H1 (cell line): ENCODE measurements at regions not wholly inside any gene's neighbourhood (a gene's known extent, or its start where the extent isn't known, plus 50 kb on each side); places are given as distances from the start of the nearest gene placed in this dataset.

ENCODE experiments used
- CTCF ChIA-PET: fragments of 300-600 bp; sonication (Branson Sonifier 250); formaldehyde crosslinking; loops from one replicate; lab custom pipeline; 2021; ENCODE audit not compliant: partially characterized antibody; lab: Charles Lee
- POLR2A ChIA-PET: fragments of 300-600 bp; sonication (Branson Sonifier 250); formaldehyde crosslinking; loops from one replicate; lab custom pipeline; 2021; ENCODE audit warnings: inconsistent platforms; ENCODE audit not compliant: partially characterized antibody; lab: Charles Lee
- DNase-seq, 2 experiments: peaks; one replicate each; pipeline versions ENCODE4 v3.0.0 to v3.0.0-alpha.2; 2010 to 2022; ENCODE audit warnings: low spot score in 2 of 2, low read depth in 1 of 2, mixed read lengths in 1 of 2
- FAIRE-seq: peaks from 2 replicates; lab custom pipeline; 2011; peaks lifted over from hg19 to GRCh38; lab: Jason Lieb, UNC
- H2AFZ ChIP-seq: 2 replicates; pipeline ENCODE4 v1.8.1; 2012; ENCODE audit warnings: low read length, inconsistent platforms
- H2AK5ac ChIP-seq: 2 replicates; pipeline ENCODE4 v1.6.1; 2013; ENCODE audit warnings: low read depth, low read length
- H2BK120ac ChIP-seq: replicated peaks from 2 replicates; pipeline ENCODE3; 2013; ENCODE audit warnings: low read depth, low read length, inconsistent platforms
- H2BK12ac ChIP-seq: 2 replicates; pipeline ENCODE4 v1.6.1; 2013; ENCODE audit warnings: low read depth, low read length
- H2BK15ac ChIP-seq: 2 replicates; pipeline ENCODE4 v1.6.1; 2013; ENCODE audit warnings: low read length
- H2BK20ac ChIP-seq: 2 replicates; pipeline ENCODE4 v1.6.1; 2013; ENCODE audit warnings: low read length
- H2BK5ac ChIP-seq: 2 replicates; pipeline ENCODE4 v1.6.1; 2013; ENCODE audit warnings: low read depth, low read length
- H3K14ac ChIP-seq: 2 replicates; pipeline ENCODE4 v1.6.1; 2013; ENCODE audit warnings: inconsistent platforms; ENCODE audit not compliant: insufficient read length
- H3K18ac ChIP-seq: 2 replicates; pipeline ENCODE4 v1.6.1; 2013; ENCODE audit warnings: low read length; ENCODE audit errors: extremely low read depth
- H3K23ac ChIP-seq: 2 replicates; pipeline ENCODE4 v1.6.1; 2013; ENCODE audit warnings: inconsistent platforms; ENCODE audit not compliant: insufficient read length
- H3K23me2 ChIP-seq: 2 replicates; pipeline ENCODE4 v1.6.1; 2013; ENCODE audit warnings: low read depth, low read length
- H3K27ac ChIP-seq: 2 replicates; pipeline ENCODE4 v1.6.1; 2011; ENCODE audit warnings: low read depth, low read length, inconsistent platforms
- H3K27me3 ChIP-seq, 4 experiments: replicated peaks in 1 of 4; 1 replicate in 1 of 4; 2 replicates in 3 of 4; pipeline versions ENCODE4 v1.6.1 to v1.8.1; 2011 to 2013; ENCODE audit warnings: low read length in 3 of 4, mild to moderate bottlenecking in 3 of 4, inconsistent platforms in 2 of 4, mixed read lengths in 2 of 4, moderate library complexity in 1 of 4; ENCODE audit not compliant: control insufficient read depth in 3 of 4, insufficient read depth in 3 of 4; ENCODE audit errors: extremely low read depth in 1 of 4
- H3K36me3 ChIP-seq, 4 experiments: 2 replicates each; pipeline versions ENCODE4 v1.6.1 to v1.8.1; 2011 to 2013; ENCODE audit warnings: mild to moderate bottlenecking in 4 of 4, low read length in 3 of 4, moderate library complexity in 2 of 4, control low read depth in 1 of 4, inconsistent platforms in 1 of 4; ENCODE audit not compliant: insufficient read depth in 4 of 4, control insufficient read depth in 2 of 4
- H3K4ac ChIP-seq: replicated peaks from 2 replicates; pipeline ENCODE3; 2013; ENCODE audit warnings: low read length, low read depth, mixed read lengths, inconsistent platforms; ENCODE audit not compliant: insufficient read length
- H3K4me1 ChIP-seq, 4 experiments: replicated peaks in 1 of 4; 1 replicate in 1 of 4; 2 replicates in 3 of 4; pipeline versions ENCODE4 v1.6.1 to v1.8.1; 2011 to 2013; ENCODE audit warnings: low read length in 3 of 4, inconsistent platforms in 2 of 4, mixed read lengths in 1 of 4; ENCODE audit not compliant: insufficient read depth in 4 of 4, control insufficient read depth in 3 of 4
- H3K4me2 ChIP-seq, 2 experiments: 2 replicates each; pipeline versions ENCODE4 v1.6.1 to v1.8.1; 2011 to 2013; ENCODE audit warnings: low read depth in 2 of 2, low read length in 2 of 2, control low read depth in 1 of 2, inconsistent platforms in 1 of 2, mild to moderate bottlenecking in 1 of 2; ENCODE audit not compliant: insufficient read depth in 1 of 2
- H3K4me3 ChIP-seq, 4 experiments: fragments of 200-600, 300-600 bp in 1 of 4; sonication (generic), shearing (Covaris generic), sonication (Bioruptor Twin) in 1 of 4; 2 replicates each; pipeline versions ENCODE4 v1.5.1 to v1.8.1; 2011 to 2016; ENCODE audit warnings: low read length in 4 of 4, low read depth in 3 of 4, control low read depth in 2 of 4, inconsistent platforms in 2 of 4, mild to moderate bottlenecking in 2 of 4, mixed read lengths in 1 of 4, moderate library complexity in 1 of 4; ENCODE audit not compliant: insufficient read depth in 2 of 4; ENCODE audit errors: extremely low read depth in 1 of 4
- H3K56ac ChIP-seq: replicated peaks from 2 replicates; pipeline ENCODE3; 2013; ENCODE audit warnings: low read depth, mild to moderate bottlenecking, mixed read lengths, low read length, inconsistent platforms; ENCODE audit not compliant: insufficient read length
- H3K79me1 ChIP-seq: 2 replicates; pipeline ENCODE4 v1.6.1; 2013; ENCODE audit warnings: low read depth, low read length, control low read depth
- H3K79me2 ChIP-seq, 2 experiments: 2 replicates each; pipeline versions ENCODE4 v1.6.1 to v1.8.1; 2012 to 2013; ENCODE audit warnings: low read length in 2 of 2, mild to moderate bottlenecking in 2 of 2, inconsistent platforms in 1 of 2; ENCODE audit not compliant: insufficient read depth in 2 of 2, control insufficient read depth in 1 of 2
- H3K9ac ChIP-seq, 4 experiments: replicated peaks in 1 of 4; 1 replicate in 1 of 4; 2 replicates in 3 of 4; pipeline versions ENCODE4 v1.6.1 to v1.8.1; 2011 to 2013; ENCODE audit warnings: low read depth in 3 of 4, low read length in 3 of 4, control low read depth in 2 of 4, mild to moderate bottlenecking in 2 of 4, moderate library complexity in 2 of 4, inconsistent platforms in 1 of 4; ENCODE audit errors: extremely low read depth in 1 of 4
- H3K9me3 ChIP-seq, 2 experiments: 2 replicates each; pipeline versions ENCODE4 v1.6.1 to v1.8.1; 2012 to 2013; ENCODE audit warnings: mild to moderate bottlenecking in 2 of 2, moderate library complexity in 2 of 2, control low read depth in 1 of 2, inconsistent platforms in 1 of 2, low read depth in 1 of 2, low read length in 1 of 2, mixed read lengths in 1 of 2; ENCODE audit not compliant: insufficient read depth in 2 of 2
- H4K20me1 ChIP-seq, 2 experiments: replicated peaks in 1 of 2; 2 replicates each; pipeline versions ENCODE3 to v1.8.1; 2011 to 2013; ENCODE audit warnings: inconsistent platforms in 2 of 2, low read length in 2 of 2, mild to moderate bottlenecking in 1 of 2; ENCODE audit not compliant: insufficient read depth in 2 of 2, control insufficient read depth in 1 of 2
- H4K5ac ChIP-seq: 2 replicates; pipeline ENCODE4 v1.6.1; 2013; ENCODE audit warnings: low read length, low read depth, mixed read lengths, inconsistent platforms; ENCODE audit not compliant: insufficient read length
- H4K8ac ChIP-seq: 2 replicates; pipeline ENCODE4 v1.8.0; 2013; ENCODE audit warnings: mild to moderate bottlenecking, moderate library complexity, low read length, inconsistent platforms; ENCODE audit not compliant: insufficient read depth; ENCODE audit errors: extremely low read depth
- H4K91ac ChIP-seq: replicated peaks from 2 replicates; pipeline ENCODE3; 2013; ENCODE audit warnings: low read length, mixed read lengths, inconsistent platforms; ENCODE audit not compliant: insufficient read length
- BRCA1 ChIP-seq: IDR thresholded peaks from 2 replicates; pipeline ENCODE4 v1.6.1; 2012; ENCODE audit warnings: low read depth, low read length, improper control_type of control experiment
- EZH2 ChIP-seq: fragments of 200-600 bp; sonication (generic); IDR thresholded peaks from 2 replicates; pipeline ENCODE4 v1.7.1; 2012; ENCODE audit warnings: low read depth, mild to moderate bottlenecking, moderate library complexity, low read length, inconsistent platforms; ENCODE audit not compliant: severe bottlenecking
- GABPA ChIP-seq: IDR thresholded peaks from 2 replicates; pipeline ENCODE4 v1.6.1; 2011; ENCODE audit warnings: mild to moderate bottlenecking, low read length, moderate library complexity, borderline replicate concordance; ENCODE audit not compliant: insufficient read depth
- GTF2F1 ChIP-seq: IDR thresholded peaks from 2 replicates; pipeline ENCODE4 v1.6.1; 2012; ENCODE audit warnings: low read depth, low read length, improper control_type of control experiment, borderline replicate concordance
- HDAC2 ChIP-seq, 2 experiments: fragments of 300-600 bp in 1 of 2; sonication (generic) in 1 of 2; IDR thresholded peaks; 2 replicates each; pipeline ENCODE4 v1.6.1; 2011 to 2012; ENCODE audit warnings: low read depth in 2 of 2, low read length in 2 of 2, mild to moderate bottlenecking in 2 of 2, moderate library complexity in 2 of 2, borderline replicate concordance in 1 of 2, inconsistent platforms in 1 of 2
- PHF8 ChIP-seq: fragments of 200-600 bp; sonication (generic); conservative IDR thresholded peaks from 2 replicates; pipeline ENCODE4 v1.7.1; 2012; ENCODE audit warnings: low read depth, mild to moderate bottlenecking, inconsistent platforms, low read length, moderate library complexity
- POU5F1 ChIP-seq: IDR thresholded peaks from 2 replicates; pipeline ENCODE4 v1.6.1; 2011; ENCODE audit warnings: low read depth, mild to moderate bottlenecking, low read length, moderate library complexity
- RAD21 ChIP-seq, 2 experiments: IDR thresholded peaks in 1 of 2; conservative IDR thresholded peaks in 1 of 2; 2 replicates each; pipeline ENCODE4 v1.6.1; 2011; ENCODE audit warnings: low read depth in 2 of 2, low read length in 2 of 2, improper control_type of control experiment in 1 of 2, inconsistent platforms in 1 of 2, mild to moderate bottlenecking in 1 of 2, moderate library complexity in 1 of 2
- SIX5 ChIP-seq: IDR thresholded peaks from 2 replicates; pipeline ENCODE4 v1.6.1; 2011; ENCODE audit warnings: mild to moderate bottlenecking, low read depth, low read length
- TEAD4 ChIP-seq: IDR thresholded peaks from 2 replicates; pipeline ENCODE4 v1.6.1; 2012; ENCODE audit warnings: low read depth, low read length, inconsistent platforms, mixed read lengths
- WGBS, 2 experiments: shearing (Covaris generic) in 1 of 2; methylation state at CpG; one replicate each; pipeline versions ENCODE4 v1.1.6 to v1.1.7; 2013 to 2015; ENCODE audit warnings: low lambda C conversion rate in 2 of 2, mixed read lengths in 2 of 2, inconsistent platforms in 1 of 2, low coverage in 1 of 2, missing lambda C conversion rate in 1 of 2; ENCODE audit not compliant: insufficient replicate concordance in 2 of 2, insufficient coverage in 1 of 2, insufficient read length in 1 of 2; ENCODE audit errors: extremely low coverage in 1 of 2, missing lambda C conversion rate in 1 of 2; 5-methylcytosine and 5-hydroxymethylcytosine counted together

GRCh38 chr6:4372866-4373265, 237.5 kb upstream of the ECI2 start:
- H4K8ac ChIP-seq = no peak overlapping the region
- ChIA-PET CTCF (interaction anchor here (1.9 to 2.2 kb wide), 2 partner anchors 12 to 23 kb away, joined by 6 to 8 read pairs; no protein-coding TSS in a partner anchor), POLR2A (no interaction called here)
- no peak overlapping the region for H3K4me2 ChIP-seq
- no peaks in the 10 kb centered on the region for H3K79me2 ChIP-seq
- no peak overlapping the region for H3K56ac ChIP-seq
- FAIRE-seq = no peak
- H2BK120ac ChIP-seq = no peak overlapping the region
- TF ChIP-seq SIX5 (no peak), EZH2 (no peak), TEAD4 (no peak), BRCA1 (no peak), HDAC2 (IDR thresholded peaks at IDR 0.05; ENCODE audit: borderline replicate concordance in 1 of 2, low read depth in 2 of 2, low read length in 2 of 2) (no peak), GTF2F1 (no peak), POU5F1 (no peak), GABPA (no peak), RAD21 (IDR thresholded peaks at IDR 0.05 in 1 of 2, conservative IDR thresholded peaks at IDR 0.05 in 1 of 2; ENCODE audit: low read depth in 2 of 2, low read length in 2 of 2) (no peak), PHF8 (no peak)
- no peak overlapping the region for H3K9ac ChIP-seq
- no peaks in the 10 kb centered on the region for H3K23me2 ChIP-seq
- H2BK20ac ChIP-seq = no peak overlapping the region
- H3K18ac ChIP-seq = no peak overlapping the region
- no peak overlapping the region for H2AK5ac ChIP-seq
- no peaks in the 10 kb centered on the region for H3K36me3 ChIP-seq
- no peaks in the 10 kb centered on the region; a peak in 1 of 7 replicates for H3K4me1 ChIP-seq
- no peak overlapping the region for H3K27ac ChIP-seq
- 88% methylated on average over 2 of the region's 2 CpGs; no CpG with 5 or more reads in 1 of the 2 experiments for WGBS, 2 experiments
- no peak overlapping the region for H4K5ac ChIP-seq
- no peak overlapping the region for H3K14ac ChIP-seq
- H2BK15ac ChIP-seq = no peak overlapping the region
- H3K9me3 ChIP-seq = no peaks in the 10 kb centered on the region
- H3K23ac ChIP-seq = no peak overlapping the region
- no peak for DNase-seq
- H4K20me1 ChIP-seq = no peaks in the 10 kb centered on the region
- no peak overlapping the region for H3K4ac ChIP-seq
- no peaks in the 10 kb centered on the region for H3K79me1 ChIP-seq
- H4K91ac ChIP-seq = no peak overlapping the region
- H2BK12ac ChIP-seq = no peak overlapping the region
- no peak overlapping the region for H2BK5ac ChIP-seq
- H3K4me3 ChIP-seq = no peak overlapping the region
- no peaks in the 10 kb centered on the region; a peak in 1 of 7 replicates for H3K27me3 ChIP-seq
- no peak overlapping the region for H2AFZ ChIP-seq
